Mesenteric fat pad (tissue), 1 donor: ENCODE measurements at regions not wholly inside any gene's neighbourhood (a gene's known extent, or its start where the extent isn't known, plus 50 kb on each side); places are given as distances from the start of the nearest gene placed in this dataset.
"Not testable (repeated sequence)": the region's sequence is repeated elsewhere in the genome, so short reads cannot be mapped to it uniquely, and the experiment has no call there.

Experiments
- DNase-seq: peaks from one replicate; pipeline ENCODE4 v3.0.0-alpha.2; 2020; ENCODE audit warnings: low spot score
- donor health status: DM: yes; HTN: yes; CAD: no.

DNA sequence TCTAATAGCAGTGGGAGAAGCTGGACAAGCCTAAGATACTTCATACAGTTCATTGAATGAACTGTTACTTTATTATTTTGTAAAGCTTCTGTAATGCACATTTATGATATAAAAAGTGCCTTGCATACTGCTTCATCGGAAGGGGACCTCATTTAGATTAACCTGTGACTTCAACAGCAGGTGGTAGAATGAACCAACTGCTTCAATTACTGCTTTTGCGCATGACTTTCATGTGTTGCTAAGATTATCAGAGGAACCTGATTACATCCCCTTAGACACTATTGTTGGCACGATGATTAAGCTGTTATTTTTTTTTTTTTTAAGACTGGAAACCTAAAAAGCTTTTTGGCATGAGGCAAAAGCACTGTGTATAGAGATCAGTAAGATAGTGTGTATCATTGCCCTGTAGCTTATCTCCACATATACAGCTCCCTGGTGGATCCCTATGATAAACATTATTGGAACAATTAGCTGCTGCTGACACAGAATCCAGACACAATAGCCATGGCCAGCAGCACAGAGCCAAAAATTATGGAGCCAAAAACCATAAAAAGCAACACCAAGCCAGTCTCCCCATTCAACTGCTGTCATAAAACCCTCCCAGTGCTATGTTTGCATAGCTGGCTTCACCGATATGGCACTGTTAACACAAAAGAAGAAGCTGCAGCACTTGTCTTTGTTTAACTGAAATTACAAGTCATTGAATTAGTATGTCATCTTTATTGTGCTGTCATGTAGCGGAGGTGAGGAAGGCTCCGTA, 731.6 kb upstream of the MMS22L start:
- no peak for DNase-seq

DNA sequence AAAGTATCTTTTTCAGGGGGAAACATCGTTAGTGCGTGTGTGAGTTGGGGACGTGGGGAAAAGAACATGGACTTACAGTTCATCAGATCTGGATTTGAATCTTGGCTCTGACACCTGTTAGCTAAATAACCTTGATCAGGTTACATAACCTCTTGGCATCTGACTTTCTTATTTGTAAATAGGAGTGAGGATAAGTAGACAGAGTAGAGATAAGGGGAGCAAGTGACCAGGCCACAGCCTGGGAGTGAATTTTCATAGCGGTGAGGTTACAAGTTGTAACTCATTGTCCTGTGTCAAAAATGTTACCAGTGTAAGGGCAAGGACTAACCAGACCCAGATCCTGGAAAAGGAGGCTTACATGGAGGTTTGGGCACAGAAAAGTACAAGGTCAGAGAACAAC, 733.5 kb upstream of the MMS22L start:
- DNase-seq, result no peak

DNA sequence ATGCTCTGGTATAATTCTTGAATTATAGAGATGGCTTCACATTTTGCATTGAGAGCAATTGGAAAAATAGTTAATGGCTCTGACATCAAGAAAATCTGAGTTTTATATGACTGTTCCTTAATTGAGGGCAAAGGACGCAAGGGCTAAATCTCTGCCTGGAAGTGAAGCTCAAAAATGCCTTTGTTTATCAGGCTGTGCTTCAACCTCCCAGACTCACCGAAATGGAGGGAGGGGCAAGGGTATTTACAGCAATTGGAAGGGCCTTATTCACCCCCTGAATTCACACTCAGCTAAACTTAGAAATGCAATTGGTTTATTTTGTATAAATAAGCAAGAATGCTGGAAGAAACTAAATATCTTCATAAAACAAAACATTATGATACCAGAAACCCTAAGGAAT, 737.2 kb upstream of the MMS22L start:
- DNase-seq, result no peak

DNA sequence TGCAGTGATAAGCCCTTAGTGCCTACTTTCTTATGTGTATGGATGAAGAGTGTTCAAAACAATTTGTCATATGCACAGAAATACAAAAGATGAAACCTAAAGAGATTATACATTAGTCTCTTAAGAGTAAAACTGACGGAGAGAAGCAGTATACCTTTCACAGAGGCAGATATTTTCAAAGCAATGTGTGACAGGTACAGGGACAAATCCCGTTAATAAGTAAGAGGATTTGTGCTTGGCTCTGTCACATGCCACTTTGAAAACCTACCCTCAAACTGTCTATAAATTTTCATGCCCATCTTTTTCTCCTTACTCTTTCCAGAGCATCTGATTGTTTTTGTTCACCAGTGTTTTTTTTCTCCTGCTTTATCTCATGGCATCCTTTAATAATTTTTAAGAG, 741.3 kb upstream of the MMS22L start:
- DNase-seq, result no peak

DNA sequence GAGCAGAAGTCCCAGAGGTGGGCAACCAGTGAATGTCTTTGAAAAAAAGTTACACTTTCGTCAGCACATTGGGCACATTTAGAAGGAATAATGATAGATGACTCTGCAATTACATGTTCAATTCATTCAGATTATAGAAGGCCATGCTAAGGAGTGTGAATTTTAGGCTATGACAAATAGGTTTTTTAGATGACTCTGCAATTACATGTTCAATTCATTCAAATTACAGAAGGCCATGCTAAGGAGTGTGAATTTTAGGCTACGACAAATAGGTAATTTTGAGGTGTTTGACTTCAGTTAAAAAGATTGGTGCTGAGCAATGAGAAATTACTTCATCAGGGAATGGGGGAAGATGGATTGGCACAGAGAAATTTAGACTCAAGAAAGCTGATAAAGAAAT, 744.9 kb upstream of the MMS22L start:
- DNase-seq, result no peak

DNA sequence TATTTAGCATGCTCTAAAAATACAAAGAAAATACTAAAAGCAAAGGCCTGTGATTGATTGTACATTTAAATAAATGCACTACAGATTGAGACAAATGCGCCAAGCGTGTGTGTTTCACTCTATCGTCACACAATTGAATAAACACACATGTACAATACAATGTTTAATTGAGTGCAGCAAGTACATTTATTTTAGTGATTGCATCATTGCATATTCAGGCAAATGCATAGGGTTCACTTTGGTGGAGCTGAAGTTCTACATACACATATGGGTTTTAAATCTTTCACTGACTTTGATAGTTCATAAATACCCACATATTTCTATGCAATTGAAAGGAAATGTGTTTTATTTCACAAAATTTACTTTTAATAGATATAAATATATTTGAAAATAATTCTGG, 750.6 kb upstream of the MMS22L start:
- no peak for DNase-seq

DNA sequence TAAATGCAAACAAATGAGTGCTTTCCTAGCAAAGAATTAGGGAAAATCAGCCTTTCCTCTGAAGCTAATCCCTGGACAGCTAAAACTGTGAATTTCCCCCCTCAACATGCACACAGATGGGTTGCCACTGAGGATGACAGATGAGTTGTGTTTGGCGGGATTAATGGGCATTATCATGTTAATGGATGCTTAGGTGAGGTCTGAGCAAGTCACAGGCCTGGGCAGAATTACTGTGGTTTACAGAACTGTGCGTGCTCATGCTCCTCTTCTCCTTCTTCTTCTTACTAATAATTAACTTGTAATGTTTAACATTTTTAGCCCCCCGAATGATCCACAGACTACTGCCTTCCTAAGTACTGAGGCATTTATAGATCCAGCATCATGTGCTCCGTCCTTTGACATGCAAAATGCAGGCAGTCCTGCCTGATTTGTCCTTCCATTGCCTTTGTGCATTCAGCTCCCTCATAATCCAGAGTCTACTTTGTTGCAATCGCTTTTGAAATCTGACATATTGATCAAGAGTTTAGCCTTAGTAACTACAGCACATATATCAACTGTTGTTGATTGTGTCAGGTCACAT, 753.4 kb upstream of the MMS22L start:
- DNase-seq, result no peak

DNA sequence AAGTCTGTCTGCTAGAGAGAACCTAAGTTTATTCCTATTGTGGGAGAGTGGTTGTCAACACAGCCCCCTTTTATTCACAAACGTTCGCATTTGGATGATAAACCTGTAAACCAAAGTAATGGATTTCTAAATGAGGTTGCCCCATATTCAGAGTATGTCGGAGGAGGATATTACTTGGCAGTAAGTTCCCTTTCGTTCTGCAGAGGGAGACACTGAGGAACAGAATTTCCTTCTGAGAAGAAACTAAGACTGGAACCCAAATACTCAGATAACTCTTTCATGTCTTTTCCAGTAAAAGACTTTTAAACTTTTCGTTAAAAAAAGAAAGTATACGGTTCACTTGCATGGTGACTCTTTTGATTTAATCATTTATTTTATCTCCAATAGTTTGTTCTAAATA, 754.6 kb upstream of the MMS22L start:
- DNase-seq, result no peak

DNA sequence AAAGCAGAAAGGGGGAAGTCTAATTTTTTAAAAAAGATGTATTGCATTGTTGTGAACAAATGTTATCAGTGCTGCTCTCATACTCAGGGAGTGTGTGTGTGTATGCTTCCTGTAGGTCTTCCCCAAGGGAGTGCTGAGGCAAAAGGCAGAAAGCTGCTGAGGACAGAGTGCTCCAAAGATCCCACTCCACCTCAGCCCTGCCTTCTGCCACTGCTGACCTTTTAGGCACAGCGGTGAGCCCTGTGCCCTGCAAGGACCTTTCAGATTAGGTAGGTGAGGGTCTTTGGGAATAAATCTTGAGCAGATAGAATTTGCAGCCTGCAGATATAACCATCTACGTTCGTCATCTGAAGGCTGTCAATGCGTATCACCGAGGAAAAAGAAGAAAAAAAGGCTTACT, 756.4 kb upstream of the MMS22L start:
- no peak for DNase-seq

DNA sequence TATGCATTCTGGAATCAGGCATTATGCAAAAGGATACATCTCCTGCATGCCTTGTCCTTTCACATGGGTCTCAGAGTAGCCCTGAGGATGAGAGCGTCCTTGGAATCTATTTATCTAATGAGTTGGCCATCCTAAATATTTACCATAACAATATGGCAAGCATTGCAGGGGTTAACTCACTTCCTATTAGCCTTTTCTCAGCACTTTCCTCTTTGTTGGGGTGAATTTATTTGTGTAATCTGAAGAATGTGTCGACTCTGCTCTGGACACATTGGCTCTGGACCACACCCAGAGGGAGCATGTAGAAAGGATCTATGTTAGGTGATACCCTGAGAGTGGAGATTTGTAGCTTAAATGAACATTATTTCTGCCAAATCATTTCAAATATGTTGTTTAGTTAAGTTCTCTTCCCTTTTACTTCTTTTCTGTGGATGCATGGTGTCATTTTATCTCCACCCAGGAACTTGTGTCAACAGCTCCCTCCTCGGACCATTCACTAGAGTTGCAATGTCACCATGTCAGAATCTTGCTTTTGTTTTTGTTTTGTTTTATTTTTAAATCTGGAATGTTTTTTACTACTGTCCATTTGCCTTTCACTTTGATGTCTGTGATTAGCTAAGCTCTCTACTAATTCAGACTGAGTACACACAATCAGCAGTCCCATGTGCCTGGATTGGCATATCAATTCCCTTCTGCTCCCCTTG, 757.0 kb upstream of the MMS22L start:
- no peak for DNase-seq

DNA sequence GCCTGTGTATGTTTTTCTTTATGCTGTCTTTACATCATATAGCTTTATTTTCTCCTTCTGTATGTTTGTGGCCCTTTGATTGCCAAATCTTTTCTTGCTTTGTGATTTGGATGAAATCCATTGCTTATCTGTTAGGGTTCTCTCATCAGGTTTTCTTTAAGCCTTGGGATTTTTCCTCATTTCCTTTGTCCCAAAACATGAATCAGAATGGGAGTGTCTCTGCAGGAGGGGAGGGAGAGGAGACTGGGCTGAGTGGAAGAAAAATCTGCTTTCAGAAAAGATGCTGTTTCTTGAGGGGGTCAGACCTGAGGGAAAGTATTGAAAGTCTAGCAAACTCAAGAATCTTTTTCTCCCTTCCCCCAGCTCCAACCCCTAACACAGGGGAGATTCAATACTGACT, 758.0 kb upstream of the MMS22L start:
- no peak for DNase-seq

DNA sequence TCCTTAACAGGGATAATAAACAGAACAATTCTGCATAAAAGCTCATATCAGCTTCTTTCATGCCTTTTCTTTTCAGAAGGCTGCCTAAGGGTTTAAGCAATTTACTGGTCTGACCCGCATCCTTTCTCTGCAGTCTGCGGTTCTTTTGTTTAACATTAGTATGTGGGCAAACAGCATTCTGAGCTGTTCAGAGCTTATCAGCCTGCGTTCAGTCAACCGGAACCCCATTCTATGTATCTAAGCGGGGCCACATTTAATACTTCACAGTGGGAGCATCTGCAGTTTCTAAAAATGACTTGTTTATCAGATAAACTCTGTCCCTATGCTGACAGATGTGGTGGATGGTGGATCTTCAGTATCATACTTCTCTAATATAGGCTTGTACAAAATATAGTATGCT, 758.9 kb upstream of the MMS22L start:
- no peak for DNase-seq

DNA sequence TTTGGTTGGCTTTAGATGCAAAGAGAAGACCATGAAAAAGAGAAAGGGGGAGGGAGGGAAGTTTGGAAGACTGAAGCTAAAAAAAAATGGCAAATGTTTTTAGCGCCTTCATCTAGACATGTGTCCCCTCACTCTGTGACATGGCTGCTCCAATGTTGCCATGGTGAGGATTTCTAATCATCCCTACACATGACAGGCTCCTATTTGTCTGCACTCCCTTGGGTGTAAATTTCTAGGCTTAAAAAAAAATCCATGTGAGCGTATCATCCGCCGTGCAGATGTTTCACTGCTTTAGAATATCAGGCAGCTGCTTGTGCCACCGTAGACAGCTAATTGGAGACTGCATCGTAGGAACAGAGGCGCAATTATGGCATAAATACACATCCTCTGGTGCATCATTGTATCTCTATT, 761.1 kb upstream of the MMS22L start:
- DNase-seq, result no peak

DNA sequence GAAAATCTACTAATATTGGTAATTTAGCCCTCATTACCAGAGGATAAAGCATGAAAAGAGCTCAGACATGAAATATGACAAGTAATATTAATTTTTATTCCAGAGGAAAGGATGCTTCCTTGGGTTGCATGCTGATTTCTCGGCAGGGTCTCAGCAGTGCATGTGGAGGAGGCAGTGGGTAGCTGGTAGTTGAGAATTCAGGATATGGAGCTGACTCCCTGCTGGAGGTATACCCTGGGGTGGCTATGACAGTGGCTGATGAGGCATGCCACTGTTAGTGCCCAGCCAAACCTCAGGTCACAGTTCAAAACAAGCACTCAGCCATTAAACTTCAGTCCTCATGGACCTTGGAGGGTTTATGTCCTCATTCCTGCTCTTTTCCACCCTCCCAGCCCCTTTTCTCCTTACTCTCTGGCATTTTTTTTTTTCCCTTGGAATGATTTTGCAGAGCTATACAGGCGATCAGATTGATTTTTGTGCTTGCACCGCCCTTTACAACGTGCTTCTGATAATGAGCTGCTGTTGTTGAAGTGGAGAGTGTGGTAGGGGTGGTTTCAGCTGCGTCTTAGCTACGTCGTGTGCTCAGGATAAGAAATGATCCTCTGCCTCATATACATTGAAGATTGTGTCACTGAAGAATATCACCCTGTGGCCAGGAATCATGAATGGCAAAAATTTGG, 761.9 kb upstream of the MMS22L start:
- DNase-seq, result no peak

DNA sequence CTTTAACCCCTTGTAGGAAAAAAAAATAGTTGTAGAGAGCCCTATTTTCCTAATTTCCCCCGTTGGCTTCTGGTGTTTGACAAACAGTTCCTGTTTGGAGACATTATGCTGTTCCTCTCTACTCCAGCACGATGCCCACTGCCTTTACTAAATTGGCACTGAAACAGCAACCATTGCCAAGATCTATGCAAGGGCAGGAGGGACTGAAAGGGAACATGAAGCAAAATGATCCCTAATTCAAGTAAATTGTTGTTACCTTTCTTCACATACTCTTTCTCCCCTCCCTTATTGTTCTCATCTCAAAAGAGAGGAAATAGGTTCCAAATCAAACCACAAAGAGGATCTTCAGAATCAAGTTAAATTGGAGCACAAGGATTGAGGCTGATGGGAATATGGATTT, 764.1 kb upstream of the MMS22L start:
- DNase-seq, result no peak

DNA sequence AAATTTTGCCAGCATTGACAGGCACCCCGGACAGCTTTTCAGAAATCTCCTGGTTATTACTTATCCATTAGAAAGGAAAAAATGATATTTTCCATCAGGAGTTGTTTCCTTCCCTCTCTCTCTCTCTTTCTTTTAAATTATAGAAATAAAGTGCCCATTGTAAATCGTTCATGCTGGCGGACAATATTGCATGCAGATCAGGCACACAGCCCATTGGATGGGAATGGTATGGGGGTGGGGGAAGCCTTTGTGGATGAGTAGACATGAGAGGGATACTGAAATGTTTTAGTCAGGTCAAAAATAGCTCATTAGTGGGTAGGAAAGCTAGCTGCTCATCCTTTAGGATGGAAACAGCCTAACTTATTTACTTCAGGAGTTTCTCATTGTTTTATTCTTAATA, 764.9 kb upstream of the MMS22L start:
- DNase-seq, result no peak

DNA sequence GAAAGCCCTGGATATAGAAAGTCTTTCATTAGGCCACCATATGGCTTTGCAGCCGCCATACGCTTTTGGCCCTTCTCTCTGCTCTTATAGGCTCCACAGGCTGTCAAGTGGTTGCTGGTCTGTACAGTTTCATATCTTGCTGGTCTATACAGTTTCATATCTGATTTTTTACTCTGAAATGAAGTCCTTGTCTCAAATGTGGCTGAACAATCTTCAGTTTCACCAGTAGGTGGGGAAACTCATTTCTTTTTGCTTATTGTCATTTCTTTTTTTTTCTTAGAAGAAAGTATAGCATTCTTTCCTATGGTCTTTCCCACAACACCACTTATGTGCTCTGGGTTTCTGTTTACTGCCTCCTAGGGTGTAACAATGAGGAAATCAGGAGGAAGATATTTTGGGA, 771.4 kb upstream of the MMS22L start:
- no peak for DNase-seq

DNA sequence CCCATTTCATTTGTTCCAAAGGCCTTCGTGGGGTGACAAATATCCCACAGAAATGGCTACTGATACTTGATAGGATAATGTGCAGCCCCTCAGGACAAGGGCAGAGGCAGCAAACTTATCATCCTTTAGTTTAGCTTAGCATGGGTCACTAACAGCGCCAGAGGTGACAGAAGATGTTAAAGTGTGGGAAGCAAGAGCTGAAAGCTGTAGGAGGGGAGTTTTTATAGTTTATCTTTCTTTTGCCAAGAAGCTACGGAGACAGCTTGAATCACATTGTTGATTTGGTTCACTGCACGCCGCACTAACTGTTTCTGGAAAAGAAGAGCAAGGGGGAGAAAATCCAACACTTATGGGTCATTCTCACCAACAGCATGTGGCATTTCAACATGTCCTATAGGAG, 773.9 kb upstream of the MMS22L start:
- DNase-seq, result no peak

DNA sequence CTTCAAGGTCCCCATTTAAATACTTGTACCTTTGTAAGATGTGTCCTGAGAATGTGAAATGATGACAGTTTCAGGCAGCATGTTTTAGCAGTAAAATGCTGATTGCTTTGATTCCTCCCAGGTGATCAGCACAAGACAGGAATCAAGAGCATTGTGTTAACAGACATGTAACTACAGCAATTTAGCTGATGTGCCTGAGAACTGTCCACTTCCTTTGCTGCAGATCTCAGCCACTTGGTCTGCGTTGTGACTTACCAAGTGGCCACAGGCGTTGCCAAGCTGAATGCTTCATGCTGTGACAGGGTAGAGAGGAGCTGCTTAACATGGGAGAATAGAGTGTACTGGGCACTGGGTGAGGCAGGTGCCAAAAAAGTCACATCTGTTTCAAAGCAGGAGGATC, 767.0 kb upstream of the POU3F2 start:
- no peak for DNase-seq

DNA sequence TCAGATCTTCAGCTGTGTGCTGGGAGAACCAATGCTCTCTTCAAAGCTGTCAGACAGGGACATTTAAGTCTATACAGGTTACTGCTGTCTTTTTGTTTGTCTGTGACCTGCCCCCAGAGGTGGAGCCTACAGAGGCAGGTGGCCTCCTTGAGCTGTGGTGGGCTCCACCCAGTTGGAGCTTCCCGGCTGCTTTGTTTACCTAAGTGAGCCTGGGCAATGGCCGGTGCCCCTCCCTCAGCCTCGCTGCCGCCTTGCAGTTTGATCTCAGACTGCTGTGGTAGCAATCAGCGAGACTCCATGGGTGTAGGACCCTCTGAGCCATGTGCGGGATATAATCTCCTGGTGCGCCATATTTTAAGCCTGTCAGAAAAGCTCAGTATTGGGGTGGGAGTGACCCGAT, 745.8 kb upstream of the POU3F2 start:
- not testable (repeated sequence) for DNase-seq

DNA sequence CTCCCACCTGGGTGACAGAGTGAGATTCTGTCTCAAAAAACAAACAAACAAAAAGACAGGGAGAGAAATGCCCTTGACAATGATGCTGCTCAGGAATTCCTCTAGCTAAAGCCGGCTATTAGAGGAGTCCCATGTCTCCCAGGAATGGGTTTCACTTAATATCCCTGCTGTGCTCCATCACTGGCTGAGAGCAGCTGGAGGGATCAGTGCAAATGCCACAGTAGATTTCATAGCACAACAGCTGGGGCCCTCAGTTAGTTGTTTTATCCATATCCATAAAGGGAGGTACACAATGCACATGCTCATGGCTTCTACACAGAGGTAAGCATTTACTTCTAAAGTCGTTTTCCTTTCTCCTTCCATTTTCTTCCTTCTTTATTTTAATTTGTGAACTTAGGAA, 742.0 kb upstream of the POU3F2 start:
- no peak for DNase-seq

DNA sequence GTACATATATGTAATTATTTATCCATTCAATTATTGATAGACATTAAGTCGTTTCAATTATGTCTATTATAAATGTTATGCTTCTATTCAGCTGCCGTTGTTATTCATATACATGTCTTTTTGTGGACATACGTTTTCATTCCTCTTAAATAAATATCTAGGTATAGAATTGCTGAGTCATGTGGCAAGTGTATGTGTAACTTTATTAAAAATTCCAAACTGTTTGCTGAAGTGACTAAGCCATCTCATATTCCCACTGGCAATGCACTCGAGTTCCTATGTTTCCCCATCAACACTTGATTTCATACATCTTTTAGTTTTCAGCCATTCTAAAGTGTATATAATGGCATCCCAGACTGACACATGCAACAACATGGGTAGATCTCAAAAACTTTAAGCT, 739.7 kb upstream of the POU3F2 start:
- no peak for DNase-seq
